Endothelial cell (in vitro differentiated cells): ENCODE measurements at regions not wholly inside any gene's neighbourhood (a gene's known extent, or its start where the extent isn't known, plus 50 kb on each side); places are given as distances from the start of the nearest gene placed in this dataset.

Experiments
- DNase-seq: peaks from one replicate; pipeline ENCODE4 v3.0.0; 2021; ENCODE audit warnings: low spot score
- H3K27ac Mint-ChIP-seq: one replicate; pipeline ENCODE4 v1.8.0; 2021; ENCODE audit warnings: mixed read lengths, inconsistent platforms; ENCODE audit not compliant: unreplicated experiment
- H3K27me3 Mint-ChIP-seq: one replicate; pipeline ENCODE4 v1.8.0; 2021; ENCODE audit warnings: mild to moderate bottlenecking, moderate library complexity, mixed read lengths, inconsistent platforms; ENCODE audit not compliant: unreplicated experiment
- H3K36me3 Mint-ChIP-seq: one replicate; pipeline ENCODE4 v1.8.0; 2021; ENCODE audit warnings: mild to moderate bottlenecking, low read depth, mixed read lengths, inconsistent platforms; ENCODE audit not compliant: unreplicated experiment
- H3K4me1 Mint-ChIP-seq: one replicate; pipeline ENCODE4 v1.8.0; 2021; ENCODE audit warnings: mild to moderate bottlenecking, mixed read lengths, inconsistent platforms; ENCODE audit not compliant: unreplicated experiment
- H3K4me3 Mint-ChIP-seq: one replicate; pipeline ENCODE4 v1.8.0; 2021; ENCODE audit warnings: mild to moderate bottlenecking, mixed read lengths, inconsistent platforms; ENCODE audit not compliant: unreplicated experiment
- H3K9me3 Mint-ChIP-seq: one replicate; pipeline ENCODE4 v1.8.0; 2021; ENCODE audit warnings: mixed read lengths, inconsistent platforms; ENCODE audit not compliant: unreplicated experiment
- CTCF ChIP-seq: fragments of 200-600 bp; sonication (generic); IDR thresholded peaks from one replicate; pipeline ENCODE4 v1.5.0; 2021; ENCODE audit warnings: antibody characterized with exemption; ENCODE audit not compliant: unreplicated experiment

GRCh38 chr2:74742471-74742870 is 88.4 kb downstream of the SEMA4F start:
- TF ChIP-seq CTCF, result no peak
- H3K9me3 Mint-ChIP-seq, result no peaks in the 10 kb centered on the region

DNA sequence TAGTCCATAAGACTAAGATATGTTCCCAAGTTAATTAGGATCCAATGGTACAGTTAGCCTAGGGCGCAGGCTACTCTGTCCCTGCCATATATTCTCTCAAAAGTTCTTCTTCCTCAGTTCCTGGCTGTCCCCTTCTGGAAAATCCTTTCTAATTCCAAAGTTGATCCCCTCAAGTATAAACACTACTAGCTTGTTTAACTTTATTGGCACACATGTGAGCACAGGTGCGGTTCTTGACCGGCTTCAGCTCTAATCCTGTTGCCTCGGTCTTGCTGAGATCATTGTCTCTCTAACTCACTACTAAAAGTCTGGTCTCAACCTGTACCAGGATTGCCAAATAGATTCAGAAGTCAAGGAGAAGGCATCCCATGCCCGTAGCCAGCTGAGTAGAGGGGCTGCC is 89.0 kb downstream of the SEMA4F start:
- Mint-ChIP-seq H3K4me3 (no peak overlapping the region), H3K36me3 (no peaks in the 10 kb centered on the region), H3K4me1 (peaks cover 19% of the 10 kb centered on the region), H3K9me3 (no peaks in the 10 kb centered on the region), H3K27me3 (peaks cover 2% of the 10 kb centered on the region), H3K27ac (no peak overlapping the region)
- DNase-seq, result no peak
- TF ChIP-seq CTCF, result no peak

More at GRCh38 chr2:74742471-74742870, 88.4 kb downstream of the SEMA4F start:
- Mint-ChIP-seq H3K4me1 (peaks cover 19% of the 10 kb centered on the region), H3K27ac (no peak overlapping the region), H3K27me3 (peaks cover 1% of the 10 kb centered on the region), H3K36me3 (no peaks in the 10 kb centered on the region), H3K4me3 (no peak overlapping the region)
- DNase-seq, result no peak

GRCh38 chr2:74743778-74744177 is 89.7 kb downstream of the SEMA4F start:
- H3K27ac Mint-ChIP-seq, result no peak overlapping the region
- peaks cover 3% of the 10 kb centered on the region for H3K27me3 Mint-ChIP-seq
- no peaks in the 10 kb centered on the region for H3K36me3 Mint-ChIP-seq
- peaks cover 19% of the 10 kb centered on the region for H3K4me1 Mint-ChIP-seq
- no peak for TF ChIP-seq CTCF
- no peak for DNase-seq
- H3K4me3 Mint-ChIP-seq, result no peak overlapping the region
- H3K9me3 Mint-ChIP-seq, result no peaks in the 10 kb centered on the region

GRCh38 chr2:74744731-74745515 is 89.0 kb upstream of the HK2 start:
- DNase-seq, result no peak
- no peak overlapping the region for H3K27ac Mint-ChIP-seq
- H3K9me3 Mint-ChIP-seq, result no peaks in the 10 kb centered on the region
- H3K4me3 Mint-ChIP-seq, result no peak overlapping the region
- H3K4me1 Mint-ChIP-seq, result peaks cover 19% of the 10 kb centered on the region
- no peaks in the 10 kb centered on the region for H3K36me3 Mint-ChIP-seq
- TF ChIP-seq CTCF, result no peak
- H3K27me3 Mint-ChIP-seq, result peaks cover 3% of the 10 kb centered on the region

GRCh38 chr2:74745766-74746165 is 88.2 kb upstream of the HK2 start:
- Mint-ChIP-seq H3K9me3 (no peaks in the 10 kb centered on the region), H3K36me3 (no peaks in the 10 kb centered on the region)

More at GRCh38 chr2:74745766-74746165, 88.2 kb upstream of the HK2 start:
- Mint-ChIP-seq H3K4me1 (peaks cover 15% of the 10 kb centered on the region), H3K27me3 (peaks cover 3% of the 10 kb centered on the region), H3K27ac (no peak overlapping the region), H3K4me3 (no peak overlapping the region)
- no peak for TF ChIP-seq CTCF
- DNase-seq, result no peak
